DOHH2 (cell line): ENCODE measurements at regions not wholly inside any gene's neighbourhood (a gene's known extent, or its start where the extent isn't known, plus 50 kb on each side); places are given as distances from the start of the nearest gene placed in this dataset.

Experiments used
- CTCF ChIP-seq: fragments of 200-600 bp; sonication (generic); IDR thresholded peaks from one replicate; pipeline ENCODE4 v1.5.1; 2014; ENCODE audit warnings: antibody characterized with exemption, mild to moderate bottlenecking, low read depth, low read length; ENCODE audit not compliant: poor library complexity, severe bottlenecking
- EZH2phosphoT487 ChIP-seq: fragments of 200-600 bp; sonication (generic); IDR thresholded peaks from 2 replicates; pipeline ENCODE4 v1.6.1; 2017; ENCODE audit warnings: borderline replicate concordance, mild to moderate bottlenecking, antibody characterized with exemption, low read length, moderate library complexity, mixed read lengths

DNA sequence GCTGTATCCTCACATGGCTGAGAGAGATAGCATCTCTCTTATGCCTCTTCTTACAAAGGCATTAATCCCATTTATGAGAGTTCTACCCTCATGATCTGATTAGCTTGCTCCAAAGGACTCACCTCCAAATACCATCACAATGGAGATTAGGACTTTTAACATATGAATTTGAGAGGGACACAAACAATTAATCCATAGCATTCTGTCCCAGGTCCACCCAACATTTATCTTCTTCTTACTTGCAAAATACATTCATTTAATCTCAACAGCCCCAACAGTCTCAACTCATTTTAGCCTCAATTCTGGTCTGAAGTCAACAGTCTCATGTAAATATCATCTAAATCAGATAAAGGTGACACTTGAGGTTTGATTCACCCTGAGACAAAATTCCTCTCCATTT, 555.4 kb downstream of the RAB28 start:
- TF ChIP-seq CTCF (no peak), EZH2phosphoT487 (no peak)
